ENCODE measurements at regions not wholly inside any gene's neighbourhood (a gene's known extent, or its start where the extent isn't known, plus 50 kb on each side); places are given as distances from the start of the nearest gene placed in this dataset.
"Not testable (repeated sequence)": the region's sequence is repeated elsewhere in the genome, so short reads cannot be mapped to it uniquely, and the experiment has no call there.

- BruUV-seq (replicated peaks), result no TSS peak
- H3K9me3 ChIP-seq (ENCODE audit: low read length), result no peaks in the 10 kb centered on the region
- H2AFZ ChIP-seq (ENCODE audit: low read length), result no peak overlapping the region
- no peaks in the 10 kb centered on the region for H3K9me2 ChIP-seq (ENCODE audit: insufficient read depth, low read length)
- no peaks in the 10 kb centered on the region for H3K4me1 ChIP-seq (ENCODE audit: insufficient read depth, low read length, poor library complexity, severe bottlenecking)
- H3K4me2 ChIP-seq (ENCODE audit: low read length), result no peak overlapping the region
- no peak overlapping the region for H3K4me3 ChIP-seq (ENCODE audit: low read depth, low read length, poor library complexity, severe bottlenecking)
- no peak overlapping the region for H3K27ac ChIP-seq (ENCODE audit: low read depth, low read length, poor library complexity, severe bottlenecking)
- CTCF ChIA-PET (ENCODE audit: unreplicated experiment), result no interaction called here
- no peaks in the 10 kb centered on the region for H3K79me2 ChIP-seq (ENCODE audit: insufficient read depth, low read depth, low read length)
- intact Hi-C loops (cut with micrococcal nuclease; ENCODE audit: unreplicated experiment), result no loop called here
- TF ChIP-seq CTCF (conservative IDR thresholded peaks at IDR 0.05; ENCODE audit: low read length) (no peak), EZH2phosphoT487 (IDR thresholded peaks at IDR 0.05; ENCODE audit: borderline replicate concordance, low read depth, low read length) (no peak)
- H4K20me1 ChIP-seq (ENCODE audit: insufficient read depth, low read length), result no peaks in the 10 kb centered on the region
- H3K36me3 ChIP-seq (ENCODE audit: insufficient read depth, low read length), result no peaks in the 10 kb centered on the region
- DNase-seq (ENCODE audit: low spot score), result no peak
- POLR2A ChIA-PET, result no interaction called here
These were observed 203.7 kb downstream of the TMEM167A start for GRCh38 chr5:82873452-82873851.

DNA sequence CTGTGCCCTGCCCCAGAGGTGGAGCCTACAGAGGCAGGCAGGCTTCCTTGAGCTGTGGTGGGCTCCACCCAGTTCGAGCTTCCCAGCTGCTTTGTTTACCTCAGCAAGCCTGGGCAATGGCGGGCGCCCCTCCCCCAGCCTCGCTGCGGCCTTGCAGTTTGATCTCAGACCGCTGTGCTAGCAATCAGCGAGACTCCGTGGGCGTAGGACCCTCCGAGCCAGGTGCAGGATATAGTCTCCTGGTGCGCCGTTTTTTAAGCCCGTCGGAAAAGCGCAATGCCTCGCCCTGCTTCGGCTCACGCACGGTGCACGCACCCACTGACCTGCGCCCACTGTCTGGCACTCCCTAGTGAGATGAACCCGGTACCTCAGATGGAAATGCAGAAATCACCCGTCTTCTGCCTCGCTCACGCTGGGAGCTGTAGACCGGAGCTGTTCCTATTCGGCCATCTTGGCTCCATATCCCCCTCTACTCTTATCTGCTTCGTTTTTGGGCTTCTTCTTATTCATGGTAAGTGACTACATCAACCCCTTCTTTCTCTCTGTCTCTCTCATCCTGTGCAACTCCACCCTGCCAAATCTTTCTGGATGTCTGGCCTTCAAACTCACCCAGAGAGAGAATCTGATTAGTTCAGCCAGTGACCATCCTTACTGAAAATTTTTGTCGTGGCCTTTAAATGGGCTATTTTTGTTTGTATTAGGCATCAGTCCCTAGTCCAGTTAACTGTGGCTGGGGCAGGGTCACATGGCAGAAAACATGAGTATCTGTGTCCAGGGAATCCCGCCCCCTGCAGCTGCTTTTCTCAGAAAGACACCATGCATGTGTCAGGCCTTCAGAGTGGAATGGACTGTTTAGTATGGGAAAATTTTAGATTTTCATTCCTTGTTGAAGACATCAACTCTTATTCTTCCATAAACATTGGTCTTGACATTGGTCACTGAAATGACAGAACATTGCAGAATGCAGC, 204.6 kb downstream of the TMEM167A start:
- H3K9me2 ChIP-seq (ENCODE audit: insufficient read depth, low read length); BruUV-seq (replicated peaks); H3K9me3 ChIP-seq (ENCODE audit: low read length); H3K4me2 ChIP-seq (ENCODE audit: low read length); POLR2A ChIA-PET; intact Hi-C loops (cut with micrococcal nuclease; ENCODE audit: unreplicated experiment); H3K4me3 ChIP-seq (ENCODE audit: low read depth, low read length, poor library complexity, severe bottlenecking); H3K27ac ChIP-seq (ENCODE audit: low read depth, low read length, poor library complexity, severe bottlenecking); H3K36me3 ChIP-seq (ENCODE audit: insufficient read depth, low read length); H3K4me1 ChIP-seq (ENCODE audit: insufficient read depth, low read length, poor library complexity, severe bottlenecking); H2AFZ ChIP-seq (ENCODE audit: low read length); H4K20me1 ChIP-seq (ENCODE audit: insufficient read depth, low read length); CTCF ChIA-PET (ENCODE audit: unreplicated experiment); H3K79me2 ChIP-seq (ENCODE audit: insufficient read depth, low read depth, low read length); DNase-seq (ENCODE audit: low spot score): not testable (repeated sequence)

GRCh38 chr5:82865625-82866024, 211.6 kb downstream of the TMEM167A start:
- DNase-seq (ENCODE audit: low spot score), result no peak
- intact Hi-C loops (cut with micrococcal nuclease; ENCODE audit: unreplicated experiment), result no loop called here
- no peaks in the 10 kb centered on the region for H3K36me3 ChIP-seq (ENCODE audit: insufficient read depth, low read length)
- no peaks in the 10 kb centered on the region for H4K20me1 ChIP-seq (ENCODE audit: insufficient read depth, low read length)
- no peaks in the 10 kb centered on the region for H3K4me1 ChIP-seq (ENCODE audit: insufficient read depth, low read length, poor library complexity, severe bottlenecking)
- H3K9me3 ChIP-seq (ENCODE audit: low read length), result no peaks in the 10 kb centered on the region
- no peak overlapping the region for H3K4me3 ChIP-seq (ENCODE audit: low read depth, low read length, poor library complexity, severe bottlenecking)
- no peaks in the 10 kb centered on the region for H3K79me2 ChIP-seq (ENCODE audit: insufficient read depth, low read depth, low read length)
- H2AFZ ChIP-seq (ENCODE audit: low read length), result no peak overlapping the region
- ChIA-PET POLR2A (interaction anchor here (0.6 kb wide), 1 partner anchor 396 kb away, joined by 3 read pairs; no protein-coding TSS in a partner anchor), CTCF (ENCODE audit: unreplicated experiment) (no interaction called here)
- no peaks in the 10 kb centered on the region for H3K9me2 ChIP-seq (ENCODE audit: insufficient read depth, low read length)
- H3K27ac ChIP-seq (ENCODE audit: low read depth, low read length, poor library complexity, severe bottlenecking), result no peak overlapping the region
- TF ChIP-seq CTCF (conservative IDR thresholded peaks at IDR 0.05; ENCODE audit: low read length) (no peak), EZH2phosphoT487 (IDR thresholded peaks at IDR 0.05; ENCODE audit: borderline replicate concordance, low read depth, low read length) (no peak)
- no peak overlapping the region for H3K4me2 ChIP-seq (ENCODE audit: low read length)
- BruUV-seq (replicated peaks), result no TSS peak
